ENCODE measurements at regions not wholly inside any gene's neighbourhood (a gene's known extent, or its start where the extent isn't known, plus 50 kb on each side); places are given as distances from the start of the nearest gene placed in this dataset.

- intact Hi-C loops (cut with DNase I): no loop called here
- Histone ChIP-seq H3K36me3 (no peaks in the 10 kb centered on the region), H3K27me3 (no peaks in the 10 kb centered on the region), H3K4me1 (no peaks in the 10 kb centered on the region), H3K4me3 (no peak overlapping the region), H3K9me3 (no peaks in the 10 kb centered on the region), H3K27ac (no peak overlapping the region)
- DNase-seq: no peak
- TF ChIP-seq CTCF (IDR thresholded peaks at IDR 0.05): no peak
- TF ChIP-seq POLR2A (IDR thresholded peaks at IDR 0.05): no peak
- WGBS, 2 donors: 31 to 34% methylated on average over 3 of the region's 3 CpGs
Measured at GRCh38 chr5:127133071-127133470, 59.8 kb upstream of the C5orf63 start.

- DNase-seq: no peak
- no peaks in the 10 kb centered on the region for H3K9me3 ChIP-seq
- intact Hi-C loops (cut with DNase I): no loop called here
- H3K27ac ChIP-seq: no peak overlapping the region
- no peaks in the 10 kb centered on the region for H3K4me1 ChIP-seq
- H3K27me3 ChIP-seq: no peaks in the 10 kb centered on the region
- no peak for TF ChIP-seq POLR2A (IDR thresholded peaks at IDR 0.05)
- no peak overlapping the region for H3K4me3 ChIP-seq
- H3K36me3 ChIP-seq: no peaks in the 10 kb centered on the region
- 56 to 60% methylated on average over 3 of the region's 3 CpGs for WGBS, 2 donors
Measured at GRCh38 chr5:127136908-127137307, 63.6 kb upstream of the C5orf63 start.

- Histone ChIP-seq H3K27me3 (no peaks in the 10 kb centered on the region), H3K36me3 (no peaks in the 10 kb centered on the region), H3K9me3 (no peaks in the 10 kb centered on the region), H3K4me1 (no peaks in the 10 kb centered on the region), H3K4me3 (no peak overlapping the region), H3K27ac (no peak overlapping the region)
- no peak for DNase-seq
- 85 to 91% methylated on average over 13 of the region's 13 CpGs for WGBS, 2 donors
- TF ChIP-seq POLR2A (IDR thresholded peaks at IDR 0.05) (no peak), CTCF (IDR thresholded peaks at IDR 0.05) (no peak)
- intact Hi-C loops (cut with DNase I): no loop called here
Measured at GRCh38 chr5:127143722-127144121, 70.4 kb upstream of the C5orf63 start.

GRCh38 chr5:127153031-127153430, 79.7 kb upstream of the C5orf63 start:
- no peaks in the 10 kb centered on the region for H3K36me3 ChIP-seq
- no peak for TF ChIP-seq POLR2A (IDR thresholded peaks at IDR 0.05)
- no peaks in the 10 kb centered on the region for H3K4me1 ChIP-seq
- no peaks in the 10 kb centered on the region for H3K9me3 ChIP-seq
- H3K4me3 ChIP-seq: no peak overlapping the region
- intact Hi-C loops (cut with DNase I): no loop called here
- no peak overlapping the region for H3K27ac ChIP-seq
- 81 to 96% methylated on average over 2 of the region's 2 CpGs for WGBS, 2 donors
- no peaks in the 10 kb centered on the region for H3K27me3 ChIP-seq
- DNase-seq: no peak

GRCh38 chr5:127153521-127153920, 80.2 kb upstream of the C5orf63 start:
- WGBS, 2 donors: 95 to 98% methylated on average over 3 of the region's 3 CpGs
- Histone ChIP-seq H3K4me3 (no peak overlapping the region), H3K27ac (no peak overlapping the region), H3K4me1 (no peaks in the 10 kb centered on the region), H3K9me3 (no peaks in the 10 kb centered on the region), H3K27me3 (no peaks in the 10 kb centered on the region), H3K36me3 (no peaks in the 10 kb centered on the region)
- DNase-seq: no peak
- TF ChIP-seq CTCF (IDR thresholded peaks at IDR 0.05): no peak
- TF ChIP-seq POLR2A (IDR thresholded peaks at IDR 0.05): no peak
- intact Hi-C loops (cut with DNase I): no loop called here

GRCh38 chr5:127163750-127164149, 90.4 kb upstream of the C5orf63 start:
- TF ChIP-seq POLR2A (IDR thresholded peaks at IDR 0.05): no peak
- no peak for TF ChIP-seq CTCF (IDR thresholded peaks at IDR 0.05)
- intact Hi-C loops (cut with DNase I): no loop called here
- no peak overlapping the region for H3K4me3 ChIP-seq
- H3K4me1 ChIP-seq: no peaks in the 10 kb centered on the region
- H3K27ac ChIP-seq: no peak overlapping the region
- no peak for DNase-seq
- no peaks in the 10 kb centered on the region for H3K9me3 ChIP-seq
- no peaks in the 10 kb centered on the region for H3K36me3 ChIP-seq
- no peaks in the 10 kb centered on the region for H3K27me3 ChIP-seq

All from esophagus squamous epithelium (tissue), 5 donors.